Activated CD8-positive, alpha-beta memory T cell treated with anti-CD3 and anti-CD28 coated beads, Interleukin-2, amount 50 U/mL, for 4 hours (primary cell): ENCODE measurements at regions not wholly inside any gene's neighbourhood (a gene's known extent, or its start where the extent isn't known, plus 50 kb on each side); places are given as distances from the start of the nearest gene placed in this dataset.

Experiments
- DNase-seq: peaks from one replicate; pipeline ENCODE4 v3.0.0-alpha.2; 2020

GRCh38 chr3:13148126-13148525 is 74.9 kb upstream of the IQSEC1 start:
- DNase-seq, result no peak

DNA sequence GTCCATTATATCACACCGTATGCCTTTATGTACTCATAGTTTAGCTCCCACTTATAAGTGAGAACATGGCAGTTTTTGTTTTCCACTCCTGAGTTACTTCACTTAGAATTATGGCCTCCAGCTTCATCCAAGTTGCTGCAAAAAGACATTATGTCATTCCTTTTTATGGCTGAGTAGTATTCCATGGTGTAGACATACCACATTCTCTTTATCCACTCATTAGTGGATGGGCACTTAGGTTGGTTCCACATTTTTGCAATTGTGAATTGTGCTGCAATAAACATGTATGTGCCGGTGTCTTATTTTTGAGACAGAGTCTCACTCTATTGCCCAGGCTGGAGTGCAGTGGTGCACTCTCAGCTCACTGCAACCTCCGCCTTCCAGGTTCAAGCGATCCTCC is 74.1 kb upstream of the IQSEC1 start:
- DNase-seq, result no peak

DNA sequence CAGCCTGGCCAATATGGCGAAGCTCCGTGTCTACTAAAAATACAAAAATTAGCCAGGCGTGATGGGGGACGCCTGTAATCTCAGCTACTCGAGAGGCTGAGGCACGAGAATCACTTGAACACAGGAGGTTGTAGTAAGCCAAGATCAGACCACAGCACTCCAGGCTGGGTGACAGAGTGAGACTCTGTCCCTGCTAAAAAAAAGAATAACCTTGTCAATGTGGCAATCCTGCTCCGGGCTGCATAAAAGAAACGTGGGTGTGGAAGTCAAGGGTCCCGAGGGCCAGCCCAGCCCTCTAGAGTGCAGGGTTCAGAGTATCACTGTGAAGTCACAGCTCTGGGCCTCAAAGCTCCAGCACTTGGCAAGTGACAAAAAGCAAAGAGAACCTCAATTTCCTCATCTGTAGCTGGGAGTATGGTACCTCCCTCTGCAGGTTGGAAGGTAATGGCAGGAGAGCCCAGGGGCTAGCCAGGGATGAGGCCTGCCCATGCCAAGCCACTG is 73.5 kb upstream of the IQSEC1 start:
- no peak for DNase-seq

DNA sequence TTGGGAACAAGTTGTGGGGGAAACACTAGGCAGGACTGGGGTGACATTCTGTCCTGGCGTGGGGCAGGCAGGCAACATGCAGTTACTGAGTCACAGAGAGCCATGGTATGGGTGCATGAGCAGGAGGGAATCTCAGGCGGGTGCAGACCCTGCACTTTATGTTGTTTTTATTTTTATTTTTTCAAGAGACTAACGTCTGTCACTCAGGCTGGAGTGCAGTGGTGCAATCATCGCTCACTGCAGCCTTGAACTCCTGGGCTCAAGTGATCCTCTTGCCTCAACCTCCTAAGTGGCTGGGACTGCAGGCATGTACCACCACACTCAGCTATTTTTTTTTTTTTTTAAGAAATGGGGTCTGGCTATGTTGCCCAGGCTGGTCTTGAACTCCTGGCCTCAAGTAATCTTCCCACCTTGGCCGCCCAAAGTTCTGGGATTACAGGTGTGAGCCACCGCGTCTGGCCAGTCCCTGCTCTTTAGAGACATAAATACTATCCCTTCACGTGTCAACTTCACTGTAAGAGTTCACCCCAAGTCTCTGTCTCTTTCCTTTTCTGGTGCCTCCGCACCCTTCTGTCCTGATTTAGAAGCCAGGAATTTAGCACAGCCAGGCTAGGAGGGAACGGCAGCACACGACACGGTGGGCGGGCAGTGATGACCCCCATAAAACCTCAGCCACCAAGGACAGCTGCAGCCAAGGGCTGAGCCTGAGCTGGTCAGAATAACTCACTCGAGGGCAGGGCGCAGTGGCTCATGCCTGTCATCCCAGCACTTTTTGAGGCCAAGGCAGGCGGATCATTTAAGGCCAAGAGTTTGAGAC is 72.8 kb upstream of the IQSEC1 start:
- DNase-seq, result no peak

DNA sequence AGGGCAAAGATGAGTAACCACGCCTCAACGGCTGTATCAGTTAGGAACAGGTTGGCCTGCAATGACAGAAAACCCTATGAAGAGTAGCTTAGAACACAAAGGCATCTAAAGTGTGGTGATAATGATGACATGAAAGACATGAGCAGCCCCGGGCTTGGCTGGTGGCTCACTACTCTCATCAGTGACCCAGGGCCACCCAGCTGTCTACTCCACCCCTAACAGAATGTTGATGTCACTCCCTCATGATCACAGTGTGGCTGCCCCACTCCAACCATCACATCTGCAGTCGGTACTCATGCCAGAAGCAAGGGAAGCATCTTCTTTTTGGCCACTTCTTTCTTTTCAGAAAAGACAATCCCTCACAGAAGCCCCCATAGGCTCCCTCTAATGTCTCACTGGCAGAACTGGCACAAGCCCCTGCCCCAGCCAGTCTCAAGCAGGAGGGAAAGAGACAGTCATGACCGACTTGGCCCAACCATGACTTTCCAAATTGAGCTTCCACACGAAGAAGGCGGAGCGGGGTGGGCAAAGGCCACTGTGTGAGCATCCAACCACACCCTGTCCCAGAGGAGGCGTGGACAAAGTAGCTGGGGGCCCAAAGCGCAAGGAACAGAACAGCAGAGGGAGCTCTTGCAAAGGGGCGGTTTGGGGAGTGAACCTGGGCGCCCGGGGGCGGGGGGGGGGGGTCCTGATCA is 72.0 kb upstream of the IQSEC1 start:
- DNase-seq, result no peak

DNA sequence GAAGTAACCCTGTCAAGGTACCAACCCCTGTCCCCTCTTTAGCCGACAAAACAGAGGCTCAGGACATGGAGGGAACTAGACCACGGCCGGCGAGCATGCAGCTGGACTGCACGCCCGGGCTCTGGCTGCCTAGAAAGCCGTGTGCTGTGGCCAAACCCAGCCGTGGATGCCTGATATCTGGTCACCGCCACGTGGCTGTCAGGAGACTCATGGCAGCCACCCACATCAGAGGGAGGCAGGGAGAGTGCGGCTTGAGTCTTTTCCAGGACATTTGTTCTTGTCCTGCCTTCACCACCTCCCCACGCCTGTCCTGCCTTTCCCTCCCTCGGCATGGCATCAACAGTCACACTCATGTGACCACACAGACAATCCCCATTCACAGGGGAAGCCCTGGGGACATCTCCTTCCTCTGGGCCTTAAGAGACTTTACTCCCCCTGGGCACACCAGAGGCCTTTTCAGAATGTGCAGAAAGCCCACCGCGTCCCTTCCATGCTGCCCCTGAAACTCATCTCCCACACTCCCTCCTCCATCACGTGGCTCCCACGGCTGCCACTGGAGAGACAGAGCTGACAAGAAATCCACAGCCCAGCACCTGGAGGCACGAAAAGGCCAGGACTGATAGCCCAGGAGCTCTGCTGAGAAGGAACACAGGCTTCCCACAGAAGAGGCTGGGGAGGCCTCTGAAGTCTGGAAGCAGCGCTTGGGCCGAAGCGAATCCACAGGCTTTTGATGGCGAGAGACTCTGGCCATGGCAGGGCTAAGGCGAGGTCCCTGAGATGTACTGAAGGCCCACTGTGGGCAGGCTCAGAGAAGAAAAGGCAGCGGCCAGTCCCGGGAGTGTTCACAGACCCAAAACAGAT is 71.2 kb upstream of the IQSEC1 start:
- DNase-seq, result peak; percentile 5

DNA sequence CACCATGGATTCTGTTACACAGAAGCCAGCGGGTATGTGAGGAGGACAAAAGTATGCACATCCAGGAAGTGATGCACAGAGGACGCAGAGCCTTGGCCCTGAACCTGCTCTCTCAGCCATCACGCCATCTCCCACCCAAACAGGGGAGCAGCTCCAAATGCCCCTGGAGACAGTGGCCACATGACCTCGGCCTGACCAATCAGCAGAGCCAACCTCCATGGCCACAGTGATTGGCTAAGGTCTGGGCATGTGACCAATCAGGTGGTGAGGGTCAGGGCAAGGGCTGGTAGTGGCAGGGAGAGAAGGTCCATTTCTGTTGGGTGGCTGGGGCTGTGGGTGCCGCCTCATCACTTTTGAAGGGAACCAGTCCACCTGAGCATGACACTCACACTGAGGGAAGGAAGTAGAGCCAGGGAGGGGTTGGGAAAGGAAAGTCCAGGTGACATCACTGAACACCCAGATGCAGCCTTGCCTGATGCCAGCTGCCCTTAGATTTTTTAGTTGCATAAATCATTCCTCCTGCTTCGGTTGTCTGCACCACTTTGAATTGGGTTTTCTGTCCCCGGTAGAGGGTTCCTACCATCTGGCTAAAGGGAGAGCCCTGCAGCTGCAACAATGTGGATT is 70.3 kb upstream of the IQSEC1 start:
- peak; percentile 1 for DNase-seq

GRCh38 chr3:13142552-13143380 is 69.5 kb upstream of the IQSEC1 start:
- DNase-seq, result no peak

DNA sequence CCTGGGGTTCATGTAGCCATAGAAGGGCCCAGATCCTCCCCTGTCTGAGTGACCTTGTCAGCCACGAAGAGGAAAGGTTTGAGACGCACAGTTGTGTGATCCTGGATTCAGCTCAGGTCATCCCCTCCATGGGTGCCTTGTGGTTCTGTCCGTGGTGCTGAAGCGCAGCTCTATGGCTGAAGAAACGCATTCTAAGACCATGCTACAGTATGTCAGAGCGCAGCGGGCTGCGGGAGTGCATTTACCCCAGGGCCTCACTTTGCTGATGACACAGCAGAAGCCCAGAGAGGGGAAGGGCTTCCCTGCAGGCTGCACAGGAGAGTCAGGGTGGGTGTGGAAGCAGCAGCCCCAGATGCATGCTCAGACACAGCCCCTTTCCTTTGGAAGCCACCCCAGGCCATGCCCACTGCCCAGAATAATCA is 68.8 kb upstream of the IQSEC1 start:
- peak; percentile 14 for DNase-seq

DNA sequence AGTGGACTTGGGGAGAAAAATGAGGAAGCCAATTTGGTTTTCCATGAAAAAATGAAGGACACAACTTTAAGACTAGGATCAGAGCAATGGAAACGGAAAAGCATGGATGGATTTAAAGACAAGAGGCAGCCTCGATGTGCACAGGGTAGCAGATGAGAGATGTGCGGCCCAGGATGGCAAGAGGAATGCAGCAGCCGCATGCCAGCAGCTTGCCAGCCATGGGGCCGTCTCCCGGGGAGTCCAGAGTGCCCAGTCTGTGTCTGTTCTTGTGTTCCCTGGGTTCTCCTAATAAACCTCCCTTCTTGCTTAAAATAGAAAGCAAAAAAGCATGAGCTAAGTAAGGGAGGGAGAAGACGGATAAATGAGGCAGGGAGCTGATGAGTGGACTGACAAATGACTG is 68.0 kb upstream of the IQSEC1 start:
- no peak for DNase-seq

DNA sequence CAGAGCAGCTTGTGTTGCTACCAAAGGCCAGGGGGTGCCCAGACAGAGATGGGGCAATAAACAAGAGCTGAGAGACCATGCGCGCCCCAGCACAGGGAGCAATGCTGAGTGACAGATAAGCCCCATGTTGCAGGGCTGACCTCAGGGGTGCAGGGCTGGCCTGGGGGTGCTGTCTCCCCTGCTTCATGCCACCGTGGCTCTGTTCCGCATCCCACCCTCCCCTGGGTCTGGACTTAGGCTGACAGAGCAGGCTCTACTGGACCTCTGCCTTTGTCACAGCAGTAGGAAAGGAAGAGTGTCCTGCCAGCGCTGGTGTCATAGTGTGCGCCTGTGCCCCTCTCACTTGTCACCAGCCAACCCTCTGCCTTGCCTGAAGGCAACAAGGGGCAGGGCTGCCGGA is 67.4 kb upstream of the IQSEC1 start:
- no peak for DNase-seq

DNA sequence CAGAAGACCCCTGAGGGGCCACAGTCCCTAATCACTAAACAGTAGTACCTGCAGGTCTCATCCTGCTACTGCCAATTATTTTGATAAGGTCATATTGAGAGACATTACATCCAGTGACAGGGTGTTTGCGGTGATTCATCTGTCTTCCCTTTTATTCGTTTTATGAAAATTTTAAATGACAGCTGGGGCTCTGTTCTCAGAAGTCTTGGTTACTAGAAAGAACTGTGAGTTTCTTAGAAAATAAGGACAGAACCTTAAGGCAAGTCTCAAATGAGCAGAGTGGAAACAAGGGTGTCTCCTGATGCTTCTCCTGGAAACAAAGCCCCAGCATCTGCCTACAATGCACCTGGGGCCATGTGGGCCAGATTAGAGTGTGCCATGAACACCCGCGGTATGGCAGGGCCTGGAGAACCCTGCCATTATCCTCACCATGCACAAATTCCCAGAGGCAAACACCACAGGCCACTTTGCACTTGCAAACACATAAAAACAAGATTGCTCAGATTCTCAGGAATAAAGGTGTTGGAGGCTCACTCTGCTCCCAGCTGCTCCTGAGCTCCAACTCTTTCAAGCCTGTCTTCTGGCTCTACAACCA is 66.3 kb upstream of the IQSEC1 start:
- DNase-seq, result no peak

DNA sequence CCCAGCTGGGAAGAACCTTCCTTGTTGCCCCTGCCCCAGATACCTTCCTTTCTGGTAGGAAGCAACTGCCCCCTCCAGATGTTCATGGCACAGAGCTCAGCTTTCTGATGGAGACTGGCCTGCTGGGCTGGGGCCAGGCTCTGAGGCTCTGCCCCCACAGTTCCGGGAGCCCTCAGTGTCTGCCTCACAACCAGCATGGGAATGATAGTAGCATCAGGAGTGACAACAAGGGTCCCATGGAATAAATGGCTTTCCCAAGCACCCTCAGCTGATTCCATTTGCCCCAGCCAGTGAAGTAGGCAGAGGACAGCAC is 65.6 kb upstream of the IQSEC1 start:
- DNase-seq, result peak; percentile 8

DNA sequence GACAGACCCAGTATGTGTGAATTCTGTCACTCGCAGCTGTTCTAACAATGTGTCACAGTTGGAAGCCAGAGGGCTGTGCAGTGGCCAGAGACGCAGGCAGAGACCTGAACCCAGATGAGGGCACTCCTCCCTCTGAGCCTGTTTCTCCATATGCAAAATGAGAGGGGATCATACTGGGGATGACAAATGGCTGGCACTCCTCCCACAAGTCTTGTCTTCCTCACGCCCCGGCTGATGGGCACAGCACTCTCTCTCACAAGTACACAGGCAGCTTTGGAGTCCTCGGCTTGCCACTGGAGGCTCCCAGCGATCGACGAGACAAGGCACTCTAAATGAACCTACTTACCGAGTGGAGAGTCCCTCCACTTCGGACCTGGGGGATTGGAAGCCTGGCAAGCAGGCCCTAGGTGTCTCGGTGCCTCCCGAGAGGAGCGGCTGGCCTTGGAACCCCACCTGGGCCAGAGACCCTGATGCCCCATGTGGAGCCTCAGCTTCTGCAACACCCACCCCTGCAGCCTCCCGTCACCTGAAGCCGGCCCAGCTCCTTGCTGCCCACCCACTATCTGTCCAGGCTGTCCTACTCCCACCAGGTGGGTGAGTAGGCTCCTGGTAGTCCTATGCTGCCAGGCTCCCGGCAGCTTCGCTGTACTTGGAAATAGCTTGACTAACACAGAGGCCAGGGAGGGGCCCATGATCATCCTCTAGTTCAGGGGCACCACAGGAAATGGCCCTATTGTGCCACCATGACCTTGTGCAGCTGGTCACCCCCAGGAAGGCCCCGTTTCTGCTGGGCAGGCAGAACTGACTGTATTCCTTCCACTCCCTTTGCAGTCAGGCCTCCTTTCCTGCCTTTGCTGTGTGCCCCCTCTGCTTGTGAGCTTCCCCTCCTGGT is 65.0 kb upstream of the IQSEC1 start:
- peak; percentile 8 for DNase-seq

DNA sequence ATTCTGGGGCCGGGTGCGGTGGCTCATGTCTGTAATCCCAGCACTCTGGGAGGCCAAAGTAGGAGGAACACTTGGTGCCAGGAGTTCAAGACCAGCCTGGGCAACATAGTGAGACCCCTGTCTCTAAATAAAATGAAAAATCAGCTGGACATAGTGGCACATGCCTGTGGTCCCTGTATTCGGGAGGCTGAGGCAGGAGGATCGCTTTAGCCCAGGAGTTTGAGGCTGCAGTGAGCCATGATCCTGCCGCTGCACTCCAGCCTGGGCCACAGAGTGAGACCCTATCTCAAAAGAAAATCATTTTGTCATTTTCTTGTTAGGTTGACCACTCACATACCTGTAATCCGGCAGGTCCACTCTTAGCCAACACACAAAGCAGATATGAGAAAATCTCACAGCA is 63.6 kb upstream of the IQSEC1 start:
- DNase-seq, result peak; percentile 3

GRCh38 chr3:13136426-13136825 is 63.2 kb upstream of the IQSEC1 start:
- DNase-seq, result no peak

DNA sequence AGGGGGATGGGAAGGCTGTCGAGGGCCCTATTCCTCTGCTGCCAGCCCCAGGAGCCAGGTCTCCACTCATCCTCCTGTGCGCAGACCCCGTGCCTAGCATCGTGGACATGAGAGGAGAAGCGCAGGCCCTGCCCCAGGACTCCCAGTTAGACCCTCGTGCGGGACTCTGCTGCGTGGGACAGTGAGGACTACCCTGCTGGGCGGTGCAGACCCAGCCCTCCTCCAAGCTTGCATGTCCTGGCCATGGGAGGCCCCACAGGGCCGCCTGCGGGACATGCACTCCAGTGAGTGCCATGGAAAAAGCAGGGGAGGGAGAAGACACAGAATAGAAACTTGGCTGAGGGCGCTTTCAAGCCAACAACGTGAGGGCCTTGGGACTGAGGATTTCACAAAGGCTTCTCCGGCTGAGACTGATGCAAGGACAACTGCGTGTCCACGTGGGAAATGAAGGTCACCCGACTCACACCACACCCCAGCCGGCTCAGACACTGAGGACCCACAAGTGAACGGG is 62.6 kb upstream of the IQSEC1 start:
- peak; percentile 8 for DNase-seq

DNA sequence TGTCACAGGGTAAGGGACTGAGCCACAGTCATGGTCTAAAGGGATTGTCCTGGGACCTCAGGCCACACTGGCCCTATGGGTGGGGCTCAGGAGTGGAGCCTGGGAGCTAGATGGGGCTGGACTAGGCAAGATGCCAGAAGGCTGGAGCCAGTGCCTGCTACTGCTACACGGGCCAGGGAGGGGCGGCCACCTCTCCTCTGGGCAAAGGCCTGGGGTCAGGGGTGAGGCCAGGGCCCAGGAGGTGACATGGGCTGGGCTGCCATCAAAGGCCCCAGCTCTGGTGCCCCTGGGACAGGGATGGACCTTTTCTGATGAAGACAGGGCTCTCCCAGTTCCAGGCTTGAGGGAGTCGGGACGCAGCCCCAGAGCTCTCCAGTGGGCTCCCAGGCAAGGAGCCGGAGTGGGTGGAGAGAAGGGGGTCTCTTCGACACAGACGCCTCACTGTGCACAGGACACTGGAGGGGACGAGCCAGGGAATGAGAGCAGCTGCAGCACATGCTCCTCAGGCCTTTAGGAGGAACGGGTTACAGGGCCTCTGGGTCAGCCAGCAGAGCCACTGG is 62.1 kb upstream of the IQSEC1 start:
- peak; percentile 5 for DNase-seq

GRCh38 chr3:13134879-13135206 is 61.6 kb upstream of the IQSEC1 start:
- DNase-seq, result peak; percentile 11
